Left lung (tissue), 4 donors: ENCODE measurements at regions not wholly inside any gene's neighbourhood (a gene's known extent, or its start where the extent isn't known, plus 50 kb on each side); places are given as distances from the start of the nearest gene placed in this dataset.

ENCODE experiments used
- ATAC-seq: fragments of 200-7000 bp; cut with Tn5 transposase; one replicate; pipeline ENCODE4 v1.9.1; 2020; ENCODE audit warnings: moderate library complexity
- DNase-seq, 4 donors: peaks; one replicate each; pipeline ENCODE4 v3.0.0-alpha.2; 2013 to 2020
- H3K27ac ChIP-seq, 2 donors: fragments of 200-600 bp; sonication (generic) in 1 of 2; one replicate each; pipeline versions ENCODE4 v1.5.0 to v1.8.0; 2020 to 2021
- H3K27me3 ChIP-seq, 2 donors: fragments of 200-600 bp; sonication (generic) in 1 of 2; one replicate each; pipeline versions ENCODE4 v1.5.0 to v1.8.0; 2020 to 2021
- H3K36me3 ChIP-seq, 2 donors: fragments of 200-600 bp; sonication (generic) in 1 of 2; one replicate each; pipeline versions ENCODE4 v1.5.0 to v1.8.0; 2020 to 2021
- H3K4me1 ChIP-seq, 2 donors: fragments of 200-600 bp; one replicate each; pipeline ENCODE4 v1.8.0; 2021
- H3K4me3 ChIP-seq, 2 donors: fragments of 200-600 bp; sonication (generic) in 1 of 2; one replicate each; pipeline versions ENCODE4 v1.5.0 to v1.8.0; 2020 to 2021; ENCODE audit warnings: mild to moderate bottlenecking in 1 of 2
- H3K9me3 ChIP-seq, 2 donors: fragments of 200-600 bp; sonication (generic) in 1 of 2; one replicate each; pipeline versions ENCODE4 v1.5.0 to v1.8.0; 2020 to 2021
- CTCF ChIP-seq, 2 donors: fragments of 200-600 bp; sonication (generic) in 1 of 2; IDR thresholded peaks; one replicate each; pipeline versions ENCODE4 v1.5.0 to v1.8.0; 2021; ENCODE audit warnings: antibody characterized with exemption in 2 of 2
- intact Hi-C, 2 donors: fragments of 100-400 bp; cut with DNase I; formaldehyde crosslinking; loops; one replicate each; pipeline versions ENCODE4 v1.11.2 to v1.14.2; 2022
- donor health status: DM: no; HTN: yes; CAD: no.
- donor health status: DM: no; HTN: no; CAD: no.

- Histone ChIP-seq H3K4me1 (no peaks in the 10 kb centered on the region), H3K9me3 (no peaks in the 10 kb centered on the region), H3K36me3 (no peaks in the 10 kb centered on the region), H3K27ac (no peak overlapping the region), H3K27me3 (no peaks in the 10 kb centered on the region), H3K4me3 (no peak overlapping the region)
- intact Hi-C loops: no loop called here
- DNase-seq (no peak), ATAC-seq (no peak)
- no peak for TF ChIP-seq CTCF (IDR thresholded peaks at IDR 0.05)
Observed at GRCh38 chr2:107543793-107544192, 282.9 kb upstream of the RGPD4 start.

- intact Hi-C loops: no loop called here
- no peaks in the 10 kb centered on the region for H3K9me3 ChIP-seq
- ATAC-seq: no peak
- H3K4me3 ChIP-seq: no peak overlapping the region
- H3K36me3 ChIP-seq: no peaks in the 10 kb centered on the region
- H3K27me3 ChIP-seq: no peaks in the 10 kb centered on the region
- no peaks in the 10 kb centered on the region for H3K4me1 ChIP-seq
- H3K27ac ChIP-seq: no peak overlapping the region
- TF ChIP-seq CTCF (IDR thresholded peaks at IDR 0.05): no peak
- DNase-seq: no peak
Observed at GRCh38 chr2:107545066-107545465, 281.6 kb upstream of the RGPD4 start.

- H3K27ac ChIP-seq: no peak overlapping the region
- no peak overlapping the region for H3K4me3 ChIP-seq
- intact Hi-C loops: no loop called here
- no peaks in the 10 kb centered on the region for H3K27me3 ChIP-seq
- H3K36me3 ChIP-seq: no peaks in the 10 kb centered on the region
- no peaks in the 10 kb centered on the region for H3K9me3 ChIP-seq
- no peak for ATAC-seq
- TF ChIP-seq CTCF (IDR thresholded peaks at IDR 0.05): no peak
- DNase-seq: no peak
- no peaks in the 10 kb centered on the region for H3K4me1 ChIP-seq
Observed at GRCh38 chr2:107545851-107546250, 280.8 kb upstream of the RGPD4 start.

- TF ChIP-seq CTCF (IDR thresholded peaks at IDR 0.05): no peak
- H3K9me3 ChIP-seq: peaks cover 0 to 2% of the 10 kb centered on the region in 2 donors
- no peaks in the 10 kb centered on the region for H3K4me1 ChIP-seq
Observed at GRCh38 chr2:107548216-107548615, 278.5 kb upstream of the RGPD4 start.

GRCh38 chr2:107553046-107553445, 273.6 kb upstream of the RGPD4 start:
- Histone ChIP-seq H3K36me3 (no peaks in the 10 kb centered on the region), H3K4me1 (no peaks in the 10 kb centered on the region), H3K4me3 (no peak overlapping the region), H3K9me3 (peaks cover 0 to 34% of the 10 kb centered on the region in 2 donors), H3K27ac (no peak overlapping the region), H3K27me3 (no peaks in the 10 kb centered on the region)
- no peak for TF ChIP-seq CTCF (IDR thresholded peaks at IDR 0.05)
- intact Hi-C loops: no loop called here
- ATAC-seq (no peak), DNase-seq (no peak)

More at GRCh38 chr2:107548216-107548615, 278.5 kb upstream of the RGPD4 start:
- no peaks in the 10 kb centered on the region for H3K27me3 ChIP-seq
- no peaks in the 10 kb centered on the region for H3K36me3 ChIP-seq
- H3K4me3 ChIP-seq: no peak overlapping the region
- ATAC-seq: no peak
- no peak for DNase-seq
- intact Hi-C loops: no loop called here
- H3K27ac ChIP-seq: no peak overlapping the region
